ENCODE measurements at regions not wholly inside any gene's neighbourhood (a gene's known extent, or its start where the extent isn't known, plus 50 kb on each side); places are given as distances from the start of the nearest gene placed in this dataset.

DNA sequence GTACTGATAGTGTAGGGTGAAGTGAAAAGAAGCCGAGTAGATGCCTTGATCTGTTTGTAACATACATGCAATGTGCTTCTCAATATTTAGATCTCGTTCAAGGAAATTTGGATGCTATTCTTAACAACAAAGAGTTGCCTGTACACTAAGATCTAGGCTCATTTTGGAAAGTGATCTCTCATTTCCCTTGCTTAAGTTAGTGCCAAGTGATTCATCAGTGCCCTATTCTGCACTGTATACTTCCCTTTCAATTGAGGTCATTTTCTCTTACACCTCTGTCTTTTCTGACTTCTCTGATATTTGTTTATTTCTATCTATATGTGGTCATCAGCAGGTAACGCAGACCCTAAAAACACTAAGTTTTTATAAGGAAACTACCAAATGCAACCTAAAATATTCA, 528.6 kb upstream of the PTPRD start:
- H3K36me3 ChIP-seq = no peaks in the 10 kb centered on the region
- no peak for DNase-seq (ENCODE audit: low read depth in 1 of 2, low spot score in 1 of 2)
- H3K9me3 ChIP-seq (ENCODE audit: low read depth) = no peaks in the 10 kb centered on the region
- H3K4me3 ChIP-seq = no peak overlapping the region
- no peaks in the 10 kb centered on the region for H3K4me1 ChIP-seq (ENCODE audit: low read depth)
- no peak overlapping the region for H3K27ac ChIP-seq
- TF ChIP-seq, protein P1, sequence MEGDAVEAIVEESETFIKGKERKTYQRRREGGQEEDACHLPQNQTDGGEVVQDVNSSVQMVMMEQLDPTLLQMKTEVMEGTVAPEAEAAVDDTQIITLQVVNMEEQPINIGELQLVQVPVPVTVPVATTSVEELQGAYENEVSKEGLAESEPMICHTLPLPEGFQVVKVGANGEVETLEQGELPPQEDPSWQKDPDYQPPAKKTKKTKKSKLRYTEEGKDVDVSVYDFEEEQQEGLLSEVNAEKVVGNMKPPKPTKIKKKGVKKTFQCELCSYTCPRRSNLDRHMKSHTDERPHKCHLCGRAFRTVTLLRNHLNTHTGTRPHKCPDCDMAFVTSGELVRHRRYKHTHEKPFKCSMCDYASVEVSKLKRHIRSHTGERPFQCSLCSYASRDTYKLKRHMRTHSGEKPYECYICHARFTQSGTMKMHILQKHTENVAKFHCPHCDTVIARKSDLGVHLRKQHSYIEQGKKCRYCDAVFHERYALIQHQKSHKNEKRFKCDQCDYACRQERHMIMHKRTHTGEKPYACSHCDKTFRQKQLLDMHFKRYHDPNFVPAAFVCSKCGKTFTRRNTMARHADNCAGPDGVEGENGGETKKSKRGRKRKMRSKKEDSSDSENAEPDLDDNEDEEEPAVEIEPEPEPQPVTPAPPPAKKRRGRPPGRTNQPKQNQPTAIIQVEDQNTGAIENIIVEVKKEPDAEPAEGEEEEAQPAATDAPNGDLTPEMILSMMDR (IDR thresholded peaks at IDR 0.05; ENCODE audit: low read depth, low read length) = no peak
- H3K27me3 ChIP-seq = no peaks in the 10 kb centered on the region

DNA sequence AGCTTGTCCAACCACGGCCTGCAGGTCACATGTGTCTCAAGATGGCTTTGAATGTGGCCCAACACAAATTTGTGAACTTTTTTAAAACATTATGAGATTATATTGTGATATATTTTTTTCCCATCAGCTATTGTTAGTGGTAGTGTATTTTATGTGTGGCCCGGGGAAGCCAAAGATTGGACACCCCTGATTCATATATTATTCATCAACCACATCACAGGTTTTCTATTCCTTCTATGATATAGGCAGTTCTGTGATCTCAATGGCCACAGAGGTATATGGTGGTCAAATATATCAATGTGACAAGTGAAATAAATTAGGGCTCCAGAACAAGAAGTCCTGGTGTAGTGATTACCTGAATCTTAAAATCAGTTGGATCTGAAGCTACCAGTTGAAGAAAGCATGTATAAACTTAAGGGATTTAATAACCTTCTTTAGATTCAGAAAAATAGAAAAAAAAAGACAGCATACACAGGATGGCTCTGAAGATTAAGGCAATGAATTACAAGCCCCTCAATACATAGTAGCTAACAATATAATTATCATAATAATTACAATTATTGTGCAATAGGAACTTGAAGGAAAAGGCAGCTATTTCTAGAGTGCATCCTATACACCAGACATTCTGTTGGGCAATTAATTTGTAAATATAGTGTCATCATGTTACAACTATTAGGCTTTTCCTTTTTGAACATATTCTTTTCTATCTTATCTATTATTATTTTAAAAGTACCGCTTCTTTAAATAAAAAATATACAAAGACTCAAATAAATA, 530.4 kb upstream of the PTPRD start:
- Histone ChIP-seq H3K27ac (no peak overlapping the region), H3K36me3 (no peaks in the 10 kb centered on the region), H3K4me1 (ENCODE audit: low read depth) (no peaks in the 10 kb centered on the region), H3K27me3 (no peaks in the 10 kb centered on the region), H3K9me3 (ENCODE audit: low read depth) (no peaks in the 10 kb centered on the region), H3K4me3 (no peak overlapping the region)
- DNase-seq (ENCODE audit: low read depth in 1 of 2, low spot score in 1 of 2) = no peak
- TF ChIP-seq, protein P1 (IDR thresholded peaks at IDR 0.05; ENCODE audit: low read depth, low read length) = no peak

DNA sequence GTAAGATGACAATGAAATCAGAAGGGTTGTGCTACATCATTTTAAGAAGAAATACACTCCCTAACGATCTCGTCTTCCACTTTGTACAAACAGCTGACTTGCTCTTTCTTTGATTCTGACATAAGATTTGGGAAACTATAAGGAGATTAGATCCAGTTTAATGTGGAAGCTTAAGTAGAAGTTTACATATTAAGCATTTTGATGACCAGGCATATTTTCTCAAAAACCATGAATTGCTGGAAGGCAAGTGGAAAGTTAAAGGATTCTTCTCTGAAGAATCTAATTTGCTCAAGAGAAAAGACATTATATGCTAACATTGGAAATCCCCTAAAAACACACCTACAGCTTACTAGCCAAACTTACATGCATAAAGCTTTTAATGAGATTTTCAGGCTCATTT, 531.9 kb upstream of the PTPRD start:
- Histone ChIP-seq H3K27me3 (no peaks in the 10 kb centered on the region), H3K27ac (no peak overlapping the region), H3K4me1 (ENCODE audit: low read depth) (no peaks in the 10 kb centered on the region), H3K9me3 (ENCODE audit: low read depth) (no peaks in the 10 kb centered on the region), H3K36me3 (no peaks in the 10 kb centered on the region), H3K4me3 (no peak overlapping the region)
- TF ChIP-seq, protein P1 (IDR thresholded peaks at IDR 0.05; ENCODE audit: low read depth, low read length) = no peak
- DNase-seq (ENCODE audit: low read depth in 1 of 2, low spot score in 1 of 2) = no peak

DNA sequence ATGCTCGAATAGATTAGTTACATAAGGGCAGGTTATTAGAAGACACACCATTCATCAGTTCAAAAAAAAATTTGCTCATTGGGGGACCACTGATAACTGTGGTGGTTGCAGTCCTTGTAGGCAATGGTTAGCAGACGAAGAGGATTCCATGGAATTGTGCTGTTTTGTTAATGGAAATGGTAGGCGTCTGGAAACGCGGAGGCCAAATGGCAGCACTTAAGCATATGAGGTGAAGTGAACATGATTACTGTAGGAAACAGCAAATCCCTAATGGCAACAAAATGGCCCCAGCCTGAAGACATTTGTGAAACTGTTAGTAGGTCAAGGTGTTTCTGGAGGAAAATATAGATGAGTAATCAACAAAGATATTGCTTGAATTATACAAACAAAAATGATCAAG, 535.4 kb upstream of the PTPRD start:
- Histone ChIP-seq H3K4me1 (ENCODE audit: low read depth) (no peaks in the 10 kb centered on the region), H3K9me3 (ENCODE audit: low read depth) (no peaks in the 10 kb centered on the region), H3K36me3 (no peaks in the 10 kb centered on the region), H3K27ac (no peak overlapping the region), H3K27me3 (no peaks in the 10 kb centered on the region), H3K4me3 (no peak overlapping the region)
- DNase-seq (ENCODE audit: low read depth in 1 of 2, low spot score in 1 of 2) = no peak
- TF ChIP-seq, protein P1 (IDR thresholded peaks at IDR 0.05; ENCODE audit: low read depth, low read length) = no peak

DNA sequence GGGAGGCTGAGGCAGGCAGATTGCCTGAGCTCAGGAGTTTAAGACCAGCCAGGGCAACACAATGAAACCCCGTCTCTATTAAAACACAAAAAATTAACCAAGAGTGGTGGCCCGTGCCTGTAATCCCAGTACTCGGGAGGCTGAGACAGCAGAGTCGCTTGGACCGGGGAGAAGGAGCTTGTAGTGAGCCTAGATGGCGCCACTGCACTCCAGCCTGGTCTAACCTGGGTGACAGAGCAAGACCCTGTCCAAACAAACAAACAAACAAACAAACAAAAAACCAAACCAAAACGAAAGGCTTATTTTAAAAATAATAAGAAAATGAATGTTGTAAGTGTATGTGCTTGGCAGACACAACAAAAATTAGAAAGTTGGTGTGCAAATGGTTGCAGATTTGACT, 536.3 kb upstream of the PTPRD start:
- H3K36me3 ChIP-seq = no peaks in the 10 kb centered on the region
- H3K9me3 ChIP-seq (ENCODE audit: low read depth) = no peaks in the 10 kb centered on the region
- no peak for DNase-seq (ENCODE audit: low read depth in 1 of 2, low spot score in 1 of 2)
- no peaks in the 10 kb centered on the region for H3K4me1 ChIP-seq (ENCODE audit: low read depth)
- TF ChIP-seq, protein P1 (IDR thresholded peaks at IDR 0.05; ENCODE audit: low read depth, low read length) = no peak
- no peak overlapping the region for H3K4me3 ChIP-seq
- H3K27me3 ChIP-seq = no peaks in the 10 kb centered on the region
- H3K27ac ChIP-seq = no peak overlapping the region
